ENCODE measurements at regions not wholly inside any gene's neighbourhood (a gene's known extent, or its start where the extent isn't known, plus 50 kb on each side); places are given as distances from the start of the nearest gene placed in this dataset.
A peak's percentile ranks its signal among the peaks of the same experiment; 100 is the strongest.

- DNase-seq = no peak
Observed at GRCh38 chr15:95804484-95804883, 526.0 kb upstream of the NR2F2 start.

- no peak for DNase-seq
Observed at GRCh38 chr15:95812491-95812890, 518.0 kb upstream of the NR2F2 start.

GRCh38 chr15:95814908-95815307, 515.6 kb upstream of the NR2F2 start:
- no peak for DNase-seq

GRCh38 chr15:95816591-95816990, 513.9 kb upstream of the NR2F2 start:
- DNase-seq = no peak

- no peak for DNase-seq
Observed at GRCh38 chr15:95822961-95823360, 507.5 kb upstream of the NR2F2 start.

GRCh38 chr15:95825208-95825607, 505.3 kb upstream of the NR2F2 start:
- DNase-seq = no peak

- peak; percentile 54 for DNase-seq
Observed at GRCh38 chr15:95825671-95826411, 504.7 kb upstream of the NR2F2 start.

- DNase-seq = peak; percentile 17
Observed at GRCh38 chr15:95826412-95827195, 503.9 kb upstream of the NR2F2 start.

GRCh38 chr15:95829062-95829461, 501.4 kb upstream of the NR2F2 start:
- DNase-seq = peak; percentile 19

GRCh38 chr15:95830281-95830680, 500.2 kb upstream of the NR2F2 start:
- no peak for DNase-seq

- no peak for DNase-seq
Observed at GRCh38 chr15:95832668-95833067, 497.8 kb upstream of the NR2F2 start.

- no peak for DNase-seq
Observed at GRCh38 chr15:95834028-95834804, 496.3 kb upstream of the NR2F2 start.

- no peak for DNase-seq
Observed at GRCh38 chr15:95836536-95836935, 494.0 kb upstream of the NR2F2 start.

- no peak for DNase-seq
Observed at GRCh38 chr15:95837341-95838004, 493.0 kb upstream of the NR2F2 start.

- no peak for DNase-seq
Observed at GRCh38 chr15:95839367-95839782, 491.1 kb upstream of the NR2F2 start.

GRCh38 chr15:95840004-95840403, 490.5 kb upstream of the NR2F2 start:
- peak; percentile 14 for DNase-seq

GRCh38 chr15:95840855-95841254, 489.6 kb upstream of the NR2F2 start:
- no peak for DNase-seq

GRCh38 chr15:95842576-95842975, 487.9 kb upstream of the NR2F2 start:
- DNase-seq = no peak

GRCh38 chr15:95843241-95843910, 487.1 kb upstream of the NR2F2 start:
- no peak for DNase-seq

GRCh38 chr15:95845862-95846515, 484.5 kb upstream of the NR2F2 start:
- DNase-seq = peak; percentile 37

GRCh38 chr15:95848126-95848525, 482.4 kb upstream of the NR2F2 start:
- DNase-seq = no peak

- no peak for DNase-seq
Observed at GRCh38 chr15:95850837-95851236, 479.7 kb upstream of the NR2F2 start.
